ENCODE measurements at regions not wholly inside any gene's neighbourhood (a gene's known extent, or its start where the extent isn't known, plus 50 kb on each side); places are given as distances from the start of the nearest gene placed in this dataset.

GRCh38 chr4:81971637-81972381, 402.0 kb downstream of the HNRNPD start:
- no peaks in the 10 kb centered on the region for H3K36me3 Mint-ChIP-seq
- DNase-seq (ENCODE audit: low spot score in 2 of 2, unreplicated experiment in 2 of 2): no peak
- no peaks in the 10 kb centered on the region for H3K9me3 Mint-ChIP-seq
- H3K4me1 Mint-ChIP-seq: no peaks in the 10 kb centered on the region
- no peak overlapping the region for H3K27ac Mint-ChIP-seq
- H3K4me3 Mint-ChIP-seq: no peak overlapping the region
- peaks cover 30% of the 10 kb centered on the region for H3K27me3 Mint-ChIP-seq (ENCODE audit: low read depth)
- no peak for TF ChIP-seq CTCF (IDR thresholded peaks at IDR 0.05; ENCODE audit: unreplicated experiment)

GRCh38 chr4:81971061-81971460, 402.7 kb downstream of the HNRNPD start:
- no peaks in the 10 kb centered on the region for H3K4me1 Mint-ChIP-seq
- H3K4me3 Mint-ChIP-seq: no peak overlapping the region
- H3K36me3 Mint-ChIP-seq: no peaks in the 10 kb centered on the region
- TF ChIP-seq CTCF (IDR thresholded peaks at IDR 0.05; ENCODE audit: unreplicated experiment): no peak
- H3K9me3 Mint-ChIP-seq: no peaks in the 10 kb centered on the region
- DNase-seq (ENCODE audit: low spot score in 2 of 2, unreplicated experiment in 2 of 2): no peak
- no peak overlapping the region for H3K27ac Mint-ChIP-seq
- peaks cover 30% of the 10 kb centered on the region for H3K27me3 Mint-ChIP-seq (ENCODE audit: low read depth)

- Mint-ChIP-seq H3K36me3 (no peaks in the 10 kb centered on the region), H3K4me1 (no peaks in the 10 kb centered on the region), H3K9me3 (no peaks in the 10 kb centered on the region), H3K27ac (no peak overlapping the region), H3K27me3 (ENCODE audit: low read depth) (peaks cover 30% of the 10 kb centered on the region), H3K4me3 (no peak overlapping the region)
- no peak for TF ChIP-seq CTCF (IDR thresholded peaks at IDR 0.05; ENCODE audit: unreplicated experiment)
- DNase-seq (ENCODE audit: low spot score in 2 of 2, unreplicated experiment in 2 of 2): no peak
Observed at GRCh38 chr4:81970454-81970853, 403.3 kb downstream of the HNRNPD start.

- Mint-ChIP-seq H3K9me3 (no peaks in the 10 kb centered on the region), H3K4me1 (peaks cover 6% of the 10 kb centered on the region), H3K27me3 (ENCODE audit: low read depth) (peaks cover 12% of the 10 kb centered on the region), H3K36me3 (no peaks in the 10 kb centered on the region), H3K27ac (no peak overlapping the region), H3K4me3 (no peak overlapping the region)
- DNase-seq (ENCODE audit: low spot score in 2 of 2, unreplicated experiment in 2 of 2): no peak
- TF ChIP-seq CTCF (IDR thresholded peaks at IDR 0.05; ENCODE audit: unreplicated experiment): no peak
Observed at GRCh38 chr4:81966676-81967075, 407.1 kb downstream of the HNRNPD start.

GRCh38 chr4:81965911-81966310, 407.9 kb downstream of the HNRNPD start:
- Mint-ChIP-seq H3K9me3 (no peaks in the 10 kb centered on the region), H3K4me3 (no peak overlapping the region), H3K27me3 (ENCODE audit: low read depth) (peaks cover 7% of the 10 kb centered on the region), H3K4me1 (peaks cover 7% of the 10 kb centered on the region), H3K36me3 (no peaks in the 10 kb centered on the region), H3K27ac (no peak overlapping the region)
- no peak for DNase-seq (ENCODE audit: low spot score in 2 of 2, unreplicated experiment in 2 of 2)
- TF ChIP-seq CTCF (IDR thresholded peaks at IDR 0.05; ENCODE audit: unreplicated experiment): no peak
